ENCODE measurements at regions not wholly inside any gene's neighbourhood (a gene's known extent, or its start where the extent isn't known, plus 50 kb on each side); places are given as distances from the start of the nearest gene placed in this dataset.

DNA sequence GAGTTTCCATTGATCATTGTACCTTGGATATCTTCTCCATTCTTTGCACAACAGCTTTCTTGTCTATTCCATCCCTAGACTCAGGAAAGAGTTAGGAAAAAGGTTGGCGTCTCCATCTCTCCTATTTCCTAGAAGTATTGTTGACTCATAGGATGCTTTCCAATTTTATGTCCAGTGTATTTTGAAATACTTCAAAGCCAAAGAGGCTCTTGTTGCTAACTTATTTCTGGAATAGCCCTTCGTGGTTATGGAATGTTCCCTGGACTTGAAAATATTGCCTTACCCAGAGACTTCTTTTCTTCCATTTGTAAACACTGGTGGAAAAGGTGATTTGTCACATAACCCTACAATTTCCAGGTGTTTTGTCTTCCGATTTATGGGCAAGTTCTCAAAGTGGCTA is 402.3 kb upstream of the ZNF608 start:
- no peak for ATAC-seq (ENCODE audit: low FRiP score)
- TF ChIP-seq, protein P1, sequence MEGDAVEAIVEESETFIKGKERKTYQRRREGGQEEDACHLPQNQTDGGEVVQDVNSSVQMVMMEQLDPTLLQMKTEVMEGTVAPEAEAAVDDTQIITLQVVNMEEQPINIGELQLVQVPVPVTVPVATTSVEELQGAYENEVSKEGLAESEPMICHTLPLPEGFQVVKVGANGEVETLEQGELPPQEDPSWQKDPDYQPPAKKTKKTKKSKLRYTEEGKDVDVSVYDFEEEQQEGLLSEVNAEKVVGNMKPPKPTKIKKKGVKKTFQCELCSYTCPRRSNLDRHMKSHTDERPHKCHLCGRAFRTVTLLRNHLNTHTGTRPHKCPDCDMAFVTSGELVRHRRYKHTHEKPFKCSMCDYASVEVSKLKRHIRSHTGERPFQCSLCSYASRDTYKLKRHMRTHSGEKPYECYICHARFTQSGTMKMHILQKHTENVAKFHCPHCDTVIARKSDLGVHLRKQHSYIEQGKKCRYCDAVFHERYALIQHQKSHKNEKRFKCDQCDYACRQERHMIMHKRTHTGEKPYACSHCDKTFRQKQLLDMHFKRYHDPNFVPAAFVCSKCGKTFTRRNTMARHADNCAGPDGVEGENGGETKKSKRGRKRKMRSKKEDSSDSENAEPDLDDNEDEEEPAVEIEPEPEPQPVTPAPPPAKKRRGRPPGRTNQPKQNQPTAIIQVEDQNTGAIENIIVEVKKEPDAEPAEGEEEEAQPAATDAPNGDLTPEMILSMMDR (IDR thresholded peaks at IDR 0.05), result no peak
- no peak for DNase-seq (ENCODE audit: low spot score)

DNA sequence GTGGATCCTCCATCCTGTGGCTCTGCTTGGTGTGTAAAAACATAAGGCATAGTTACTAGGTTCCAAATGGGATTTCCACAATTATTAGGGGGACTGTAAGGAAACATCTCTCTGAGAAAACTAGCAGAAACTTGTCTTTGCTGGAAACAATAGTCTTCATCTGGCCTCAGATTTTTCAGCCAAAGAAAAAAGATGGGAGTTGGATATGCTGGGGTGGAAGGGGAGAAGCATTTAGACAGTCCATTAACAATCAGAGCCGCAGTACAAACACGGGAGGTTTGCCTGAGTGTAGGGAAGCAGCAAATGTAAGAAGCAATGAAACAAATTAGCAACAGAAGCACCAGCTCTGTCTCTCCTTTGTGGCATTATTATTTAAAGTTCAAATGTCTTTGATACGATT is 402.7 kb upstream of the ZNF608 start:
- DNase-seq (ENCODE audit: low spot score) (no peak), ATAC-seq (ENCODE audit: low FRiP score) (no peak)
- TF ChIP-seq, protein P1 (IDR thresholded peaks at IDR 0.05), result no peak

DNA sequence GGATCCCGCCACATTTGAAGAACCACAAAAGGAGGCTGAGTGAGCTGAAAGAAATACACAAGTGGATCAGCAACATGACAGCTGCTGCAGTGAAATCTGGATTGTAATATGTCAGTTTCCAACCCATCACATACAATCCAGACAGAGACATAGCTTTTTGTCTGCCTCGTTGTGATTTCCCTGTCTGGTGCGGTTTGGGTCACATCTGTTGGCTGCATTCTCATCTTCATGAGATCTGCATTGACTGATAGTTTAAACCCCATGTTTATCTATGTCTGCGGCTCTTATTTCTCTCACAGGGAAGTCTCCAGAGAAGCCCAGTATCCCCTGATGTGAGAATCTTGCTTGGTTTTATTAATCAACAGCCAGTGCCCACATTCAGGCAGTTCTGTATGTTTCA is 403.1 kb upstream of the ZNF608 start:
- DNase-seq (ENCODE audit: low spot score) (no peak), ATAC-seq (ENCODE audit: low FRiP score) (no peak)
- TF ChIP-seq, protein P1 (IDR thresholded peaks at IDR 0.05), result no peak

DNA sequence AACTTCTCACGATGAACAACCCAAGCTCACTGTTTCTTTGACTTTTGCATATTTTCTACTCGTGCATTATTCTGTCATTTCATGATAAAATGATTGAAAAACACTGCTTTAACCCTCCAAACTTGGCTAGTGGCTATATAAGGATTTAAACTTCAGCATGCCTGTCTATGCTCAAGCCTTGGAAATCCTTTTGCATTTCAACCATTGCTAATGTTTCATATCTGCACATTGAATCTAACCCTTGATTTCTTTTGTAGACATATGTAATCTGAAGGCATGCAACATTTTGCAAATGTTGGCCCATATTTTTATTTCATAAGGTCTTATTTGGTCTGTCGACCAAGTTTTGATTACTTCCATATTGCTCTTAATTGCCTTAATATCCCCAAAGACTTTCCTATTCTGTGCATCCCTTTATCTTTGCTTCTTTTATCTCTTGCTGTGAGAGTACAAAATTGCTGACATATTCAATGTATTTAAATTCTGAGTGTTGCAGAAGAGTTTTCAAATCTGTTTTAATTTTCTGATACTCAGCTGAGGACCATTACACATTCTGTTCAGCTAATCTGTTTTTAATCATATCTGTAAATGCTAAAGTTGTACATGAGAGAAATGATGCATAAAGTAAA is 403.7 kb upstream of the ZNF608 start:
- ATAC-seq (ENCODE audit: low FRiP score) (no peak), DNase-seq (ENCODE audit: low spot score) (no peak)
- TF ChIP-seq, protein P1 (IDR thresholded peaks at IDR 0.05), result no peak

DNA sequence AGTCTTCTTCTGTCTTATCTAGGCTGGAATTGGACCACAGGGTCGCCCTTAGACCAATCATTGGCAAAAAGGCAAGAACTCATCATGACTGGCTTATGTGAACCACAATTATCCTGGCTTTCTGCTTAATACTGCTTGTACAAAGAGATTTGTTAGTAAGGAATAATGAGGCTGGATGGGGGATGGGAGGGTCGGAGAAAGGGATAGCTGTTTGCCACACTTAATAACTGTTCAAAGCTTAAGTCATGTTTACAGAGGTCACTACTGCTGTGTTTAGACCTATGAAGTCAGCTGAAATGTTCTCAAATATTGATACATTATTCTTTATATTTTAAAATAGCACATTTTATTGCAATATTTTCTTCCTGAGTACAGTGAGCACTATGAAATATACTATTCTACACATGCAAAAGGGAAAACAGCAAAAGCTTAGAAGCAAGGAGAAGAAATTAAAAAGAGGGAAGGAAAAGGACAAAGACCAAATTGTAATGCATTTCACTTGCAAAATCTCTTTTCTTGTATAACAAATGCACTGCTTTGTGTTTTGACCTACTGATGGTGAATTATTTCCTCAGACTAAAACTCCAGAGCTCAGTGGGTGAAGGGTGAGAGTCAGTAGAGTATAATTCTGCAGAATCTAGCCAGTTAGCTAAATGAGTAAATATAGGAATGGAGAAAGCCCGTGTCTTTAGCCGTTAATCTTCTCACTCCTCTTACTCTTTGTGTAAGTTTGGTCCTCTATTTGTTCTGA is 404.9 kb upstream of the ZNF608 start:
- ATAC-seq (ENCODE audit: low FRiP score) (no peak), DNase-seq (ENCODE audit: low spot score) (no peak)
- TF ChIP-seq, protein P1 (IDR thresholded peaks at IDR 0.05), result no peak

DNA sequence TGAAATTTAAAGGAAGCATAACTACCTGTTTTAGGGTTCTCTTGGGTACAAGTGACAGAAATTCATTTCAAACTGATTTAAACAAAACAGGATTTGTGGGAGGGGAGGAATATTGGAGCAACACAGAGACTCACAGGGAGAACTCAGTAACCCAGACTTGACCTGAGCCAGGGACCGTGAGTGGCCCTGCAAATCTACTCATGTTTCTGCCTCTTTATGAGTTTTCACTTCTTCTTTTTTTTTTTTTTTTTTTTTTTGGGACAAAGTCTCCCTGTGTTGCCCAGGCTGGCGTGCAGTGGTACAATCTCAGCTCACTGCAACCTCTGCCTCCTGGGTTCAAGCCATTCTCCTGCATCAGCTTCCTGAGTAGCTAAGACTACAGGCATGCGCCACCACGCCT is 405.6 kb upstream of the ZNF608 start:
- no peak for DNase-seq (ENCODE audit: low spot score)
- TF ChIP-seq, protein P1 (IDR thresholded peaks at IDR 0.05), result no peak
- no peak for ATAC-seq (ENCODE audit: low FRiP score)

All from omental fat pad (tissue), 3 donors.